ENCODE measurements at regions not wholly inside any gene's neighbourhood (a gene's known extent, or its start where the extent isn't known, plus 50 kb on each side); places are given as distances from the start of the nearest gene placed in this dataset.
"Not testable (repeated sequence)": the region's sequence is repeated elsewhere in the genome, so short reads cannot be mapped to it uniquely, and the experiment has no call there.

- intact Hi-C loops (cut with DNase I) = no loop called here
- no peak for DNase-seq (ENCODE audit: low spot score)
Measured at GRCh38 chr16:17559394-17559793, 88.6 kb upstream of the XYLT1 start.

- DNase-seq (ENCODE audit: low spot score) = no peak
- intact Hi-C loops (cut with DNase I) = no loop called here
Measured at GRCh38 chr16:17557949-17558348, 87.2 kb upstream of the XYLT1 start.

- intact Hi-C loops (cut with DNase I) = no loop called here
- DNase-seq (ENCODE audit: low spot score) = no peak
Measured at GRCh38 chr16:17557480-17557879, 86.7 kb upstream of the XYLT1 start.

GRCh38 chr16:17556276-17557052, 85.7 kb upstream of the XYLT1 start:
- DNase-seq (ENCODE audit: low spot score) = no peak
- intact Hi-C loops (cut with DNase I) = no loop called here

- intact Hi-C loops (cut with DNase I) = no loop called here
- no peak for DNase-seq (ENCODE audit: low spot score)
Measured at GRCh38 chr16:17555176-17555575, 84.4 kb upstream of the XYLT1 start.

GRCh38 chr16:17552351-17552750, 81.6 kb upstream of the XYLT1 start:
- intact Hi-C loops (cut with DNase I) = loop anchor here in 1 of 2 donors (2.0 kb wide), 1 partner anchor 38 kb away; no protein-coding TSS in a partner anchor
- no peak for DNase-seq (ENCODE audit: low spot score)

GRCh38 chr16:17551682-17552081, 80.9 kb upstream of the XYLT1 start:
- intact Hi-C loops (cut with DNase I) = loop anchor here in 1 of 2 donors (2.0 kb wide), 1 partner anchor 37 kb away; no protein-coding TSS in a partner anchor
- not testable (repeated sequence) for DNase-seq (ENCODE audit: low spot score)

GRCh38 chr16:17548825-17549224, 78.1 kb upstream of the XYLT1 start:
- no peak for DNase-seq (ENCODE audit: low spot score)
- intact Hi-C loops (cut with DNase I) = no loop called here

GRCh38 chr16:17544785-17545184, 74.0 kb upstream of the XYLT1 start:
- no peak for DNase-seq (ENCODE audit: low spot score)
- intact Hi-C loops (cut with DNase I) = no loop called here

- DNase-seq (ENCODE audit: low spot score) = no peak
- intact Hi-C loops (cut with DNase I) = no loop called here
Measured at GRCh38 chr16:17544304-17544703, 73.5 kb upstream of the XYLT1 start.

GRCh38 chr16:17543073-17543472, 72.3 kb upstream of the XYLT1 start:
- intact Hi-C loops (cut with DNase I) = no loop called here
- DNase-seq (ENCODE audit: low spot score) = no peak

GRCh38 chr16:17541324-17541723, 70.6 kb upstream of the XYLT1 start:
- intact Hi-C loops (cut with DNase I) = no loop called here
- no peak for DNase-seq (ENCODE audit: low spot score)

GRCh38 chr16:17538927-17539326, 68.2 kb upstream of the XYLT1 start:
- DNase-seq (ENCODE audit: low spot score) = no peak
- intact Hi-C loops (cut with DNase I) = loop anchor here in 1 of 2 donors (2.0 kb wide), 1 partner anchor 40 kb away; no protein-coding TSS in a partner anchor

- DNase-seq (ENCODE audit: low spot score) = no peak
- intact Hi-C loops (cut with DNase I) = loop anchor here in 1 of 2 donors (5.0 kb wide), 1 partner anchor 110 kb away; no protein-coding TSS in a partner anchor
Measured at GRCh38 chr16:17532338-17532995, 61.7 kb upstream of the XYLT1 start.

- DNase-seq (ENCODE audit: low spot score) = no peak
- intact Hi-C loops (cut with DNase I) = loop anchor here in 1 of 2 donors (5.0 kb wide), 1 partner anchor 108 kb away; no protein-coding TSS in a partner anchor
Measured at GRCh38 chr16:17529982-17530760, 59.4 kb upstream of the XYLT1 start.

- intact Hi-C loops (cut with DNase I) = no loop called here
- no peak for DNase-seq (ENCODE audit: low spot score)
Measured at GRCh38 chr16:17526956-17527937, 56.5 kb upstream of the XYLT1 start.

GRCh38 chr16:17524656-17525055, 53.9 kb upstream of the XYLT1 start:
- DNase-seq (ENCODE audit: low spot score) = no peak
- intact Hi-C loops (cut with DNase I) = no loop called here

- intact Hi-C loops (cut with DNase I) = no loop called here
- DNase-seq (ENCODE audit: low spot score) = no peak
Measured at GRCh38 chr16:17520561-17520960, 49.8 kb upstream of the XYLT1 start.

Data from posterior vena cava (tissue), 2 donors.